ENCODE measurements at regions not wholly inside any gene's neighbourhood (a gene's known extent, or its start where the extent isn't known, plus 50 kb on each side); places are given as distances from the start of the nearest gene placed in this dataset.

DNA sequence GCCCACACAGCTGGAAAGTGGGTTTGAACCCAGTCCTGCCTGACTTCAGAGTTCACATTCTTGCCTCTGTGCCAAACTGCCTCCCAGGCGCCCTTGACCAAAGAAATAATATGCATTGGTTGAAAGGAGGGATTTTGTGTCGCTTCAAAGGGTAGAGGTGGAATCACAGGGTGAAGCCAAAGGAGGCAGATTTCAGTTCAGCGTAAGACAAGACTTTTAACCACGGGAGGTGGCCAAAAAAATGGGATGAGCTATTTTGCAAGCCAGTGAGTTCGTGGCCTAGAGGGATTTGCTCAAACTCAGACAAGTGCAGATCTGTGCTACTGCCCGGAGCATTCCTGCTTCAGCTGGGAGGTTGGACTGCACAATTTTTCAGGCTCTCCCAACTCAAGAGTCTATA is 57.6 kb upstream of the RANBP3L start:
- TF ChIP-seq EZH2 (IDR thresholded peaks at IDR 0.05) (no peak), POLR2AphosphoS5 (IDR thresholded peaks at IDR 0.05; ENCODE audit: borderline replicate concordance, low read depth, low read length) (no peak), FOXP2 (optimal IDR thresholded peaks at IDR 0.05; ENCODE audit: control extremely low read depth, extremely low read length, insufficient read depth) (no peak)
